GM18951 (cell line): ENCODE measurements at regions not wholly inside any gene's neighbourhood (a gene's known extent, or its start where the extent isn't known, plus 50 kb on each side); places are given as distances from the start of the nearest gene placed in this dataset.

Experiments
- POLR2A ChIP-seq: IDR thresholded peaks from 4 replicates; pipeline ENCODE4 v1.6.1; 2011; ENCODE audit warnings: mild to moderate bottlenecking; ENCODE audit not compliant: insufficient read length, insufficient read depth; ENCODE audit errors: extremely low read depth
- in situ Hi-C: fragments of 300-500 bp; cut with MboI; formaldehyde crosslinking; loops from one replicate; pipeline ENCODE4 v1.12.0; 2022; ENCODE audit warnings: low sequenced_read_pairs, mixed read lengths, inconsistent platforms; ENCODE audit not compliant: unreplicated experiment

DNA sequence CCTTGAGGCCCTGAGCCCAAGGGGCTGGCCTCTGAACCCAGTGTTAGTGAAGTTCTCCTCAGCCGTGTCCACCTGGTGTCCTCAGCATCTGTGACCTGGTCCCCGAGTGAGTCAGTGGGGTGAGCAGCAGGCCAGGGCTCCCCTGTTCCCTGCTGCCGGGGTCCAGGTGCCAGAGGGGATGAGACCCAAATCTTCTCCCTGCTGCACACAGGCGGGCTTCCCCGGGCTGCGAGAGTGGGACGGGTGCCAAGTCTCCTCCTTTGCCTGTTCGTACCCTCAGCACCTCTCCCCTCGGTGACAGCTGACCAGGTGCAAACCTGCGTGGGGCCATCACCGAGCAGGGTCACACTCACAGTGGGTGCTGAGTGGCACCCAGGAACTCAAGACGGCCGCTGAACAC lies 514.5 kb downstream of the TBC1D22A start:
- in situ Hi-C loops, result no loop called here
- no peak for TF ChIP-seq POLR2A

DNA sequence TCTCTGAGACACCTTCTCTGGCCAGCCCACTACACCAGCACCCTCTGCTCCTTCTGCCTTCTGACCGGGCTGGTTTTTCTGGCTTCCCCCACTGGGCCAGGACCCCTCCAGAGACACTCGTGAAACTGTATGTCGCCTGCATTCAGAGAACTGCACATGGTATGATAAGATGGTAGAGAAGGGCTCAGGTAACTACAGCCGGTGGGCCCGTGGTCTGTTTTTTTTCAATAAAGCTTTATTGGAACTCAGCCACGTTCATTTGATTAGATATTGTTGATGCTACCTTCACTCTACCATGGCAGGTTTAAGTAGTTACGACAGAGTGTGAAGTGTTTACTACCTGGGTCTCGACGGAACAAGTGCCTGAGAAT lies 514.0 kb downstream of the TBC1D22A start:
- TF ChIP-seq POLR2A, result no peak
- in situ Hi-C loops, result no loop called here

DNA sequence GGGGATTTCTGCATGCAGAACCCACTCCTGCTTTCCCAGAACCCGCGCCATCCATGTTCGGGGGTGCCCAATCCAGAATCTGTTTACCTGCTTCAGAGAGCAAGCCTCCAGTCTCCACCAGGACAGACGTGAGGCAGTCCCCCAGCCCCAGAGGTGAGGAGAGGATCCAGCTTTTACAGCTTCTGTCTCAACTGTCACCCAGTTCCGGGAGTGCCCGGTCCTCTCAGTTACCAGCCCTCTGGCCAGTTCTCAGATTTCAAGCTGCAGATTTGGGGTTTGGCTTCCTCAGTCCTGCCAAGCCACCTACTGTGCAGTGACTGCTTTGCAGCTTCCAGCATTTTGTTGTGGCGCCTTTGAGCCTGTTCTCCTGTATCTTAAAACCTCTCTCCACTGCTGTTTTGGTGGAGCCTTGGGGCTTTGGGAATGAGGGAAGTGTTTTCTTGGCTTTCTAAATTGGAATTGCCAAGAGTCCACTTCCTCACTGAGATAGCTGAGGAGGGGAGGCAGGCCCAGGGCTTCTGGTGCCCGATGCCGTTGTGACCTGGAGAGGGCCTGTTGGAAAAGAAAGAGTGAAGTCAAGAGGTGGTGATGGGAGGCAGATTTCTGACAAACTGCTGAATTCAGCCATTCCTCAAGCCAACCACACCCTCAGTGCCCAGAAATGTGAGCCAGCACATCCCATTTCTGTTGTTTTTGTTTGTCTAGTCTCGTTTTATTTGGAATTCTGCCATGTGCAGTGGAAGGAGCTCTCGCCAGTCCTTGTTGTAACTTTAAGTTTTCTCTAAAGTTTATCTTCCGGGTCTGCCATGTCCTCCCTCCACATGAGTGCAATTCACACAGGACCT lies 513.4 kb downstream of the TBC1D22A start:
- TF ChIP-seq POLR2A, result no peak
- in situ Hi-C loops, result no loop called here

DNA sequence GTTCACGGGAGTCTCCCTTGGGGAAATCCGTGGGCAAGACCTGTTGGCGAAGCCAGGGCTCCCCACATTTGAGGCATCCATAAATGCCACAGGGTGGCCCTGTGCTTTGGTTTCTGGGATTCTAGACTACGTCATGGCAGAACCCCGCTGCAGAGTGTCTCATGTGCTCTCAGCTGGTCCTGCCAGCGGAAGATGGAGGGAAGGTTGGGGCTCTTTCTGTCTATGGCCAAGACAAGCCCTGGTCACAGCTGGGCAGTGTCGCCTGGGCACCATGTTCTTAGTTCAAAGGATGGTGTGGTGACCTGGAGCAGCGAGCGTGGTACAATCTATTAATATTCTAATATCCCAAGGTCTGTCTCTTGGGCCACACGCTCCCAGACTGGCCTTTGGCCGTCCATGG lies 511.7 kb downstream of the TBC1D22A start:
- in situ Hi-C loops, result no loop called here
- TF ChIP-seq POLR2A, result no peak

DNA sequence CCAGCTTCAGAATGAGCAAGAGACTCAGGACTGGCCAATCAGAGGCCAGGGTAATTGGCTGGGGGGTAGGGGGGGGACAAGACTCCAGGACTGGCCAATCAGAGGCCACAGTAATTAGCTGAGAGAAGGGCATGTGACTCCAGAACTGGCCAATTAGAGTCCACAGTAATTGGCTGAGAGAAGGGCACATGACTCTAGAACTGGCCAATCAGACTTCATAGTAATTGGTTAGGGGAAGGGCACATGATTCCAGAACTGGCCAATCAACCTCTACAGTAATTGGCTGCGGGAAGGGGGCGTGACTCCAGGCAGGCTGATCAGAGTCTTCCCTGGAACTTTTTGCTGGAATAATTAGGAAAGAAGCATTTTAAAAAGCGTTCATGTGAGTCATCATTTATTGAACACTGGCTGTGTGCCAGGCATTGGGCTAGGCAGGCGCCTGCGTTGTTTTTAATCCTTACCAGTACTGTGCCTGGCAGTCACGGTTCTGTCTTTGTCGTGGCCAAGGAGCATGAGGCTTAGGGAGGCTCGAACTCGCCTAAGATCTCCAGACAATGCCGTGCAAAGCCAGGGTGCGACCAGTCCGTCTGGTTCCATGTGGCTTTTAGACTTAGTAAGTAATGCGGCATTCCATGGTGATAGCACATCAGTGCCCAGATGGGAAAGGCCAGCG lies 508.1 kb downstream of the TBC1D22A start:
- no peak for TF ChIP-seq POLR2A
- in situ Hi-C loops, result no loop called here

DNA sequence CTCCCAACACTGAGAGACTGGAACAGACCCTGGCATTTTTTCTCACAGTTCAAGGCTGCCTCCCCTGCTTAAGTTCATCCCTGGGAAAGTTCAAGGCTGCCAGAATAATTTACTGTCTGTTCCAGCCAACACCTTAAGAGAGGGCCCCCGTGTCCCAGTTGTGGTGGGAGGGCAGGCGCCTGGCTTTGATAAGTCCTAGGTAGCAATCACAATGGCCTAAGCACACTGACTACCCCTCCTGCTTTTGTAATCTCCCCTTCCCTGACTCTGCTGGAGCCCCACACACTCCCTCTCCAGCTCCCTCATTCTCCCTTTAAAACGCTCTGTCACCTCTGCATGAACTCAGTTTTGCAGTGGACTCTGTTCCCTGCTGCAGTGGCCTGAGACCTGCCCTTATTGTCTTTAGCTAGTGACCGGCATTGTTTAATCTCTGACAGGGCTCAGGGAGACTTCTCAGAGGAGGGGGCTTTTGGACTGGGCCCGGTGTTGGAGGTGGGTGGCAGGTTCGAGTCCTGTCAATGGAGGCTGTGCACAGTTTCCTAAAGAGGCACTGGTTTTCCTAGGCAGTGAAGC lies 507.2 kb downstream of the TBC1D22A start:
- no peak for TF ChIP-seq POLR2A
- in situ Hi-C loops, result no loop called here

DNA sequence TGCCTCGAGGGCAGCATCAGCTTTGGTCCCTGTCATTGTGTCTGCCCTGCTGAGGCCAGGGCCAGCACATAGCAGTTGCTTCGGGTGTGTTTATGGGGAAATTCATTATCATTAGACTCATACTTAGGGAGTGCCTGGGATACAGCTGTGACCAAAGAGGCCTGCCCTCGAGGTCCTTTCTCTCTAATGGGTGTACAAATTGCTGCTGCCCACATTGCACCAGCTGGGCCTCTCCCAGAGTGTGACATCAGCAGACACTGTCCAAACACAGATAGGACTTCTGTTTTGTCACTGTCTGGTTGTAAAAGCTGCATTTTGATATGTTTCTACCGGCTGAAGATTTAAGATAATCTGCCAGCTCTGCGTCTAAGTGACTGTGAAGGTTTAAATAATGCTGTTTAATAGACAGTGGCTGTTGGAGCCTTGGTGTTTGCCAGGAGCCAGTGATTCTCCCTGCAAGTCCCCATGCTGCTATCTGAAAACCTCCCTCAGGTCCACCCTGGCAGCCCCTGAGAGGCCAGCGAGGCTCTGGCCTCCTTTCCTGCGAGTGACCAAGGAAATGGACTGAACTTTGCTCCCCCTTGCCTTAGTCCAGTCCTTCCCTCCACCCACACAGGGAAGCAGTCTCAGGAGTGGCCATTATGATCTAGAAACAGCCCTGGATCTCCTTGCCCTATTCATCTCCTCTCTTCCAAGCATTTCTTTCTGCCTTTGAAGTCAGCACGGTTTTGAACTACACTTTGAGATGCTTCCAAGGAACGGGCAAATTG lies 505.2 kb downstream of the TBC1D22A start:
- TF ChIP-seq POLR2A, result no peak
- in situ Hi-C loops, result no loop called here

GRCh38 chr22:47266329-47266728 lies 503.9 kb downstream of the TBC1D22A start:
- TF ChIP-seq POLR2A, result no peak
- in situ Hi-C loops, result no loop called here

- no peak for TF ChIP-seq POLR2A
- in situ Hi-C loops, result no loop called here
Observed at GRCh38 chr22:47260551-47260950, 498.1 kb downstream of the TBC1D22A start.

- TF ChIP-seq POLR2A, result no peak
- in situ Hi-C loops, result no loop called here
Observed at GRCh38 chr22:47259990-47260389, 497.5 kb downstream of the TBC1D22A start.

- no peak for TF ChIP-seq POLR2A
- in situ Hi-C loops, result no loop called here
Observed at GRCh38 chr22:47259049-47259448, 496.6 kb downstream of the TBC1D22A start.

- TF ChIP-seq POLR2A, result no peak
- in situ Hi-C loops, result no loop called here
Observed at GRCh38 chr22:47257976-47258375, 495.5 kb downstream of the TBC1D22A start.

- no peak for TF ChIP-seq POLR2A
- in situ Hi-C loops, result no loop called here
Observed at GRCh38 chr22:47257566-47257965, 495.1 kb downstream of the TBC1D22A start.

DNA sequence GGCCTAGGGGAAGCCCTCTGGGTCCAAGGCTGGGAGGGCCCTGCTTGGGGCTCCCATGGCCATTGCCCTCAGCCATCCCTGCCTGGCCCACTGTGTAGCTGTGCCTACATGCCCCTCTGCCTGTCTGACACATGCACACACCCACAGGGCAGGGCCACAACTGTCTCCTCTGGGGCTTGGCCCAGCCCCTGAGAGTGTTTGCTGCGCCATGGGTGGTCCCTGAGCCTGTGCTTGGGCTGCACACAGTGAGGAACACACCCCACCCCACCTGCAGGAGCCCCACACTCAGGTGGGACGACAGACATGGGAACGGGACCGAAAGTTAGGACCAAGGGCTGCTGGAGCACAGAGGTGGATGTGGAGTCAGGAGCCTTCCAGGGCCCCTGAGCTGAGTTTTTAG lies 489.5 kb downstream of the TBC1D22A start:
- in situ Hi-C loops, result no loop called here
- no peak for TF ChIP-seq POLR2A
